Mesendoderm (in vitro differentiated cells): ENCODE measurements at regions not wholly inside any gene's neighbourhood (a gene's known extent, or its start where the extent isn't known, plus 50 kb on each side); places are given as distances from the start of the nearest gene placed in this dataset.

Source experiments
- DNase-seq: peaks from one replicate; pipeline ENCODE4 v3.0.0; 2013
- H2AK5ac ChIP-seq: 2 replicates; pipeline ENCODE4 v1.6.1; 2013; ENCODE audit warnings: low read length, inconsistent platforms
- H2BK120ac ChIP-seq: 2 replicates; pipeline ENCODE4 v1.6.1; 2013; ENCODE audit warnings: low read depth, mild to moderate bottlenecking, low read length, moderate library complexity, mixed read lengths
- H2BK15ac ChIP-seq: replicated peaks from 2 replicates; pipeline ENCODE4 v1.6.1; 2013; ENCODE audit warnings: low read depth, mild to moderate bottlenecking, moderate library complexity
- H2BK5ac ChIP-seq: 2 replicates; pipeline ENCODE4 v1.6.1; 2013; ENCODE audit warnings: low read length, inconsistent platforms
- H3K18ac ChIP-seq: 2 replicates; pipeline ENCODE4 v1.6.1; 2013; ENCODE audit warnings: mild to moderate bottlenecking, low read length, mixed read lengths
- H3K23ac ChIP-seq: one replicate; pipeline ENCODE4 v1.6.1; 2013; ENCODE audit warnings: low read length
- H3K27ac ChIP-seq: 2 replicates; pipeline ENCODE4 v1.5.1; 2013; ENCODE audit warnings: low read depth, mild to moderate bottlenecking, inconsistent platforms, low read length, moderate library complexity
- H3K27me3 ChIP-seq: 2 replicates; pipeline ENCODE4 v1.6.1; 2013; ENCODE audit warnings: low read length, control low read depth, mild to moderate bottlenecking, inconsistent platforms; ENCODE audit not compliant: insufficient read depth, poor library complexity
- H3K36me3 ChIP-seq: 2 replicates; pipeline ENCODE4 v1.6.1; 2013; ENCODE audit warnings: low read length, inconsistent platforms; ENCODE audit not compliant: control insufficient read depth, insufficient read depth
- H3K4ac ChIP-seq: one replicate; pipeline ENCODE4 v1.6.1; 2013; ENCODE audit warnings: low read depth, mild to moderate bottlenecking, low read length, moderate library complexity
- H3K4me1 ChIP-seq: 2 replicates; pipeline ENCODE4 v1.6.1; 2013; ENCODE audit warnings: low read depth, low read length, inconsistent platforms; ENCODE audit not compliant: control insufficient read depth
- H3K4me2 ChIP-seq: 2 replicates; pipeline ENCODE4 v1.6.1; 2013; ENCODE audit warnings: low read length
- H3K4me3 ChIP-seq: 2 replicates; pipeline ENCODE4 v1.5.1; 2013; ENCODE audit warnings: mild to moderate bottlenecking, low read length
- H3K56ac ChIP-seq: one replicate; pipeline ENCODE4 v1.6.1; 2013; ENCODE audit warnings: low read length
- H3K79me1 ChIP-seq: 2 replicates; pipeline ENCODE4 v1.6.1; 2013; ENCODE audit warnings: low read length, inconsistent platforms
- H3K79me2 ChIP-seq: 2 replicates; pipeline ENCODE4 v1.6.1; 2013; ENCODE audit warnings: mild to moderate bottlenecking, low read length; ENCODE audit not compliant: control insufficient read depth, insufficient read depth
- H3K9ac ChIP-seq: 2 replicates; pipeline ENCODE4 v1.6.1; 2013; ENCODE audit warnings: low read length, inconsistent platforms
- H4K5ac ChIP-seq: one replicate; pipeline ENCODE4 v1.6.1; 2013; ENCODE audit warnings: low read length
- H4K8ac ChIP-seq: one replicate; pipeline ENCODE4 v1.6.1; 2013; ENCODE audit warnings: low read depth, mild to moderate bottlenecking, control low read depth, low read length, moderate library complexity
- WGBS: extraction: QIAGEN DNeasy Blood & Tissue Kit; methylation state at CpG from one replicate; pipeline ENCODE4 v1.1.7; 2013; ENCODE audit warnings: low lambda C conversion rate, missing lambda C conversion rate; ENCODE audit not compliant: insufficient coverage; ENCODE audit errors: extremely low coverage; 5-methylcytosine and 5-hydroxymethylcytosine counted together

DNA sequence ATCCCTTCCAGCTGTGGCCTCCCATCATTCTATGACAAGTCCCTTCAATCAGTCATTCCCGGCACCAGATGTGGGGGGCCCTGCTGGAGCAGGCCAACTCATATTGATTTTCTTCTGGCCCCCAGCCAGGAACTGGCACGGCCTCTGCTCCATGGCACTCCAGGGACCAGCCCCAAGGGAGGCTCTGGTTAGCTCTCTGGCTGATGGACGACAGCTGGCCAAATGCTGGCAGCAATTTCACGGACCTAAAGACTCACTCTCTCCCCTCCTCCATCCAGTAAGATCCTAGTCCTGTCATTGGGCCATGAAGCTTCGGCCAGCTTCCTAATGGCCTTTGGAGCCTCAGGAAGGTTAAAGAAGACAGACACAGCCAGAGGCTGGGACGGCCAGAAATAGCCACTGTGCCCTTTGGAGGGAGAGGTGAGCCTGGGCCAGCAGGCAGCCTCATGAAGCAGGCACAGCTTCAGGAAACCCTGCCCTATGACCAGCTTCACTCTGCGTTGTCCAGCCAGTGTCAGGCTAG, 131.0 kb downstream of the MEX3B start:
- no peaks in the 10 kb centered on the region for H3K79me2 ChIP-seq
- H3K23ac ChIP-seq = no peak overlapping the region
- H4K8ac ChIP-seq = no peak overlapping the region
- no peak overlapping the region for H2AK5ac ChIP-seq
- no peak overlapping the region for H2BK120ac ChIP-seq
- no peak overlapping the region for H3K9ac ChIP-seq
- no peak overlapping the region for H3K56ac ChIP-seq
- no peaks in the 10 kb centered on the region for H3K79me1 ChIP-seq
- no peak overlapping the region for H3K27ac ChIP-seq
- no peak overlapping the region for H3K4me3 ChIP-seq
- H3K18ac ChIP-seq = no peak overlapping the region
- no peaks in the 10 kb centered on the region for H3K27me3 ChIP-seq
- H4K5ac ChIP-seq = no peak overlapping the region
- H3K4me1 ChIP-seq = peaks cover 2% of the 10 kb centered on the region
- no peak overlapping the region for H2BK5ac ChIP-seq
- no peak for DNase-seq
- no peak overlapping the region for H3K4ac ChIP-seq
- no peak overlapping the region for H2BK15ac ChIP-seq
- no peaks in the 10 kb centered on the region for H3K36me3 ChIP-seq
- no peak overlapping the region for H3K4me2 ChIP-seq
- no CpG with 5 or more reads among the region's 7 CpGs for WGBS

GRCh38 chr15:81914333-81914732, 131.5 kb downstream of the MEX3B start:
- H3K23ac ChIP-seq = no peak overlapping the region
- H3K36me3 ChIP-seq = no peaks in the 10 kb centered on the region
- no peak overlapping the region for H3K18ac ChIP-seq
- no peak overlapping the region for H3K4ac ChIP-seq
- H3K79me2 ChIP-seq = no peaks in the 10 kb centered on the region
- no peak overlapping the region for H3K56ac ChIP-seq
- no peaks in the 10 kb centered on the region for H3K79me1 ChIP-seq
- no peak overlapping the region for H2BK15ac ChIP-seq
- H3K4me3 ChIP-seq = no peak overlapping the region
- H2BK120ac ChIP-seq = no peak overlapping the region
- H4K8ac ChIP-seq = no peak overlapping the region
- DNase-seq = no peak
- no peak overlapping the region for H2BK5ac ChIP-seq
- H3K4me1 ChIP-seq = peaks cover 2% of the 10 kb centered on the region
- WGBS = no CpG with 5 or more reads among the region's 3 CpGs
- no peak overlapping the region for H3K27ac ChIP-seq
- H3K27me3 ChIP-seq = no peaks in the 10 kb centered on the region
- H3K9ac ChIP-seq = no peak overlapping the region
- H4K5ac ChIP-seq = no peak overlapping the region
- H2AK5ac ChIP-seq = no peak overlapping the region
- H3K4me2 ChIP-seq = no peak overlapping the region

DNA sequence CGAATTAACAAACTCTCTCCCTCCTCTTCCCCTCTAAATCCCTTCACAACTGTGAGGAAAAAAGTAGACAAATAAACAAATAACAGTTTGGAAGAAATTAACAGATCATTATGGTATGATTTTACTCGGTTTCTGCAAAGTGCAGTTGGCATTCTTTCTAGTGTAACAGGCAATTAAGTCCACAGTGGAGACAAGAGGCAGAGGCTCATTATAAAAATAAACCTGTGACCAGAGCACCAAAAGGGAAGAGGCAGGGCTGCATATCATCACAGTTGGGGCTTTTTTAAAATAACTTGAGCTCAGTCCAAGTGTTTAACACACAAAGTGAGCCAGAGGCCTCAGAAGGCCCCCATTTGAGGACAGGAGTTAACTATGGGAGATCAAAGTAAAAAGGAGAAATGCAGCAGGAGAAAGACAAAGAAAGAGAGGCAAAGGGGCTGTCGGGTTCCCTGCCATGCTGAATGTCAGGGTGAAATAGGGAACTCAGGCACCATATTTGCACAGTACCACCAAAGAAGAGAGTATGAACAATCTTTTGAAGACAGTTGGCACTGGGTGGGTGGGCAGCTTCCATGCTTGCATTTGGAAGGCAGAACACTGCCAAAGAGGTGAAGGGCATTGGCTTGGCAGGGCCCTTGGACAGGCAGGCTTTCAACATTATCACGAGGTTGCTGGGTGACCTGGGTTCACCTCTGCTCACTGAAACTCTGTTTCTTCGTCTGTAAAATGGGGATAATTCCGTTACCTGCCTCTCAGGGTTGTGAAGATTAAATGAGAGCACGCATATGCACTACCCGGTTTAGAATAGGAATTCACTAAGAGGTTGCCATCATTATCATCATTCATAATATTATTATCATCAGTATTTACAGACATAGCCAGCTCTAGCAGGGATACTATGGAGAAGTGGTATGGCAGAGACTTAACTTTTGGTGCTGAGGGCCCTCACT, 134.5 kb downstream of the MEX3B start:
- H2BK120ac ChIP-seq = no peak overlapping the region
- no peaks in the 10 kb centered on the region for H3K27me3 ChIP-seq
- H3K4me1 ChIP-seq = peaks cover 3% of the 10 kb centered on the region
- no peak for DNase-seq
- H2AK5ac ChIP-seq = no peak overlapping the region
- no peak overlapping the region for H2BK15ac ChIP-seq
- no peak overlapping the region for H3K56ac ChIP-seq
- no peaks in the 10 kb centered on the region for H3K36me3 ChIP-seq
- no peak overlapping the region for H3K4ac ChIP-seq
- H3K79me2 ChIP-seq = no peaks in the 10 kb centered on the region
- no peak overlapping the region for H2BK5ac ChIP-seq
- H4K8ac ChIP-seq = no peak overlapping the region
- H3K4me2 ChIP-seq = no peak overlapping the region
- no peaks in the 10 kb centered on the region for H3K79me1 ChIP-seq
- no peak overlapping the region for H3K9ac ChIP-seq
- no peak overlapping the region for H4K5ac ChIP-seq
- H3K27ac ChIP-seq = no peak overlapping the region
- no CpG with 5 or more reads among the region's 8 CpGs for WGBS
- no peak overlapping the region for H3K23ac ChIP-seq
- no peak overlapping the region for H3K18ac ChIP-seq
- H3K4me3 ChIP-seq = no peak overlapping the region

- Histone ChIP-seq H3K18ac (no peak overlapping the region), H3K79me2 (no peaks in the 10 kb centered on the region), H2AK5ac (no peak overlapping the region), H4K8ac (no peak overlapping the region), H3K4ac (no peak overlapping the region), H3K36me3 (no peaks in the 10 kb centered on the region), H3K4me2 (no peak overlapping the region), H3K4me1 (peaks cover 3% of the 10 kb centered on the region), H3K9ac (no peak overlapping the region), H3K56ac (no peak overlapping the region), H3K4me3 (no peak overlapping the region), H4K5ac (no peak overlapping the region), H2BK15ac (no peak overlapping the region), H2BK120ac (no peak overlapping the region), H2BK5ac (no peak overlapping the region), H3K27ac (no peak overlapping the region), H3K23ac (no peak overlapping the region), H3K27me3 (no peaks in the 10 kb centered on the region), H3K79me1 (no peaks in the 10 kb centered on the region)
- no CpG with 5 or more reads among the region's 7 CpGs for WGBS
- DNase-seq = no peak
Observed at GRCh38 chr15:81910355-81911021, 135.3 kb downstream of the MEX3B start.

DNA sequence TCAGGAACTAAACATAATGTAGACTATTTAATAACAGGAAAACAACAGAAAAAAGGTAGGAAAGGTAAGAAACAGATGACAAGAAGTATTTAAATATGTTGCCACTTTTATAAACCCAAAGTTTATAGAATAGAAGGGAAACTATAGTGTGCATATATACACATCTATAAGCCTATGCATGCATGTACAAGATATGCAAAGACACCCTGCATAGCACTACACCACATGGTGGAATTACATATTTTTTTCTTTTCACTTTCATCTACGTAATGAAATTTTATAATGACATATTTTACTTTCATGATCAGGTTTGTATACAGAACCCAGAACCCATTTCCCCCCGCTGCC, 136.8 kb downstream of the MEX3B start:
- H2BK15ac ChIP-seq = no peak overlapping the region
- H3K36me3 ChIP-seq = no peaks in the 10 kb centered on the region
- no peak overlapping the region for H4K8ac ChIP-seq
- H3K27me3 ChIP-seq = no peaks in the 10 kb centered on the region
- H3K23ac ChIP-seq = no peak overlapping the region
- no CpG with 5 or more reads among the region's 2 CpGs for WGBS
- no peak overlapping the region for H3K4me2 ChIP-seq
- H2BK5ac ChIP-seq = no peak overlapping the region
- H2BK120ac ChIP-seq = no peak overlapping the region
- H3K9ac ChIP-seq = no peak overlapping the region
- no peak overlapping the region for H3K27ac ChIP-seq
- H3K79me1 ChIP-seq = no peaks in the 10 kb centered on the region
- no peak overlapping the region for H3K56ac ChIP-seq
- peaks cover 3% of the 10 kb centered on the region for H3K4me1 ChIP-seq
- H4K5ac ChIP-seq = no peak overlapping the region
- H3K18ac ChIP-seq = no peak overlapping the region
- DNase-seq = no peak
- no peak overlapping the region for H2AK5ac ChIP-seq
- H3K79me2 ChIP-seq = no peaks in the 10 kb centered on the region
- H3K4me3 ChIP-seq = no peak overlapping the region
- no peak overlapping the region for H3K4ac ChIP-seq
